ENCODE measurements at regions not wholly inside any gene's neighbourhood (a gene's known extent, or its start where the extent isn't known, plus 50 kb on each side); places are given as distances from the start of the nearest gene placed in this dataset.
A peak's percentile ranks its signal among the peaks of the same experiment; 100 is the strongest.

DNA sequence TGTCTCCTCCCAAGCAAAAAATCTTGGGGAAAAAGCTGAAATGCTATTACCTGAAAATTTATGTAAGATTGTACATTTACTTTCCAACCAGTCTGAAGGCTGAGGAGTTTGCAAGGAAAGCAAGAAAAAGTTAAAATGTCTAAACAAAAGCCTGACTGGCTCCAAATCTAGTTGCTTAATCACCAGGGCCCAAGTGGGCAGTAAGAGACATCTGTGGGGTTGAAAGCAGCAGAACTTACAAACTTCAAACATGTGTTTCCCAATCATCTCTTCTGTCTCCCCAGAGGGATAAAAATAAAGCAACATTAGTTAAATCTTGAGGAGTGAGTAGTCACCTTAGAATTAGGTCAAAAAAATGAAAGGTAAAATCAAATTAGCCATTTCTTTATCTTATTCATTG, 98.6 kb downstream of the OGFRL1 start:
- POLR2A ChIA-PET, result no interaction called here
- H3K4me2 ChIP-seq (ENCODE audit: insufficient read depth, low read length), result no peak overlapping the region
- H3K9ac ChIP-seq (replicated peaks; ENCODE audit: extremely low read depth, insufficient read depth, low read length), result no peak overlapping the region

More for the DNA sequence above, 98.6 kb downstream of the OGFRL1 start:
- TF ChIP-seq POLR2A (IDR thresholded peaks at IDR 0.05; ENCODE audit: low read depth, low read length) (no peak), MYC (IDR thresholded peaks at IDR 0.05; ENCODE audit: low read depth, low read length) (no peak), EZH2 (IDR thresholded peaks at IDR 0.05; ENCODE audit: borderline replicate concordance, low read depth, low read length, severe bottlenecking) (no peak), GATA2 (IDR thresholded peaks at IDR 0.05; ENCODE audit: insufficient read depth, insufficient read length, low read depth, low read length) (no peak), FOS (IDR thresholded peaks at IDR 0.05; ENCODE audit: borderline replicate concordance, insufficient read depth, low read length) (no peak), CTCF (IDR thresholded peaks at IDR 0.05; ENCODE audit: extremely low read depth in 1 of 2, insufficient read depth in 1 of 2, low read depth in 1 of 2, low read length in 2 of 2) (no peak), POLR2AphosphoS5 (IDR thresholded peaks at IDR 0.05; ENCODE audit: insufficient read depth, low read depth, low read length) (no peak), JUN (IDR thresholded peaks at IDR 0.05; ENCODE audit: borderline replicate concordance, insufficient read depth, insufficient read length, low read depth) (no peak), MAX (IDR thresholded peaks at IDR 0.05; ENCODE audit: insufficient read depth, insufficient read length) (no peak)
- H4K20me1 ChIP-seq (replicated peaks; ENCODE audit: control insufficient read depth, extremely low read depth, insufficient read depth, low read length), result no peaks in the 10 kb centered on the region
- H3K9me1 ChIP-seq (replicated peaks; ENCODE audit: control insufficient read depth, extremely low read depth, insufficient read depth, low read length), result no peaks in the 10 kb centered on the region
- peak overlapping the region; percentile 20 for H3K27ac ChIP-seq (ENCODE audit: insufficient read depth, low read depth, low read length)
- DNase-seq (ENCODE audit: low read depth, low spot score) (no peak), FAIRE-seq (no peak)
- intact Hi-C loops (cut with micrococcal nuclease), result loop anchor here (10.0 kb wide), 1 partner anchor 238 kb away; no protein-coding TSS in a partner anchor
- H3K27me3 ChIP-seq (ENCODE audit: control insufficient read depth in 2 of 2, insufficient read depth in 2 of 2, low read length in 2 of 2), result no peaks in the 10 kb centered on the region
- CTCF ChIA-PET, result interaction anchor here (1.0 to 11.0 kb wide), 6 partner anchors 12 to 123 kb away, joined by 3 to 130 read pairs (median 10); no protein-coding TSS in a partner anchor
- dilution Hi-C loops (cut with MboI; ENCODE audit: extremely low pct_ligation_motif_present, low sequenced_read_pairs), result loop anchor here (25.0 kb wide), 1 partner anchor 125 kb away; no protein-coding TSS in a partner anchor
- no TSS peak for BruUV-seq (replicated peaks)
- peaks cover 40% of the 10 kb centered on the region for H3K79me2 ChIP-seq (ENCODE audit: control insufficient read depth, insufficient read depth, low read length)
- H3K36me3 ChIP-seq (ENCODE audit: control insufficient read depth in 2 of 2, extremely low read depth in 1 of 2, insufficient read depth in 2 of 2, low read length in 2 of 2), result peaks cover 0 to 2% of the 10 kb centered on the region in 2 experiments
- H2AFZ ChIP-seq (ENCODE audit: low read depth, low read length), result no peak overlapping the region
- no peak overlapping the region for H3K4me3 ChIP-seq (replicated peaks in 1 of 3; ENCODE audit: insufficient read depth in 1 of 3, low read depth in 1 of 3, low read length in 3 of 3)
- no peaks in the 10 kb centered on the region for H3K9me3 ChIP-seq (replicated peaks; ENCODE audit: control insufficient read depth, insufficient read depth, low read length)
- H3K4me1 ChIP-seq (ENCODE audit: control insufficient read depth, extremely low read depth, insufficient read depth, low read length), result peaks cover 58% of the 10 kb centered on the region
